ENCODE measurements at regions not wholly inside any gene's neighbourhood (a gene's known extent, or its start where the extent isn't known, plus 50 kb on each side); places are given as distances from the start of the nearest gene placed in this dataset.
"Not testable (repeated sequence)": the region's sequence is repeated elsewhere in the genome, so short reads cannot be mapped to it uniquely, and the experiment has no call there.

DNA sequence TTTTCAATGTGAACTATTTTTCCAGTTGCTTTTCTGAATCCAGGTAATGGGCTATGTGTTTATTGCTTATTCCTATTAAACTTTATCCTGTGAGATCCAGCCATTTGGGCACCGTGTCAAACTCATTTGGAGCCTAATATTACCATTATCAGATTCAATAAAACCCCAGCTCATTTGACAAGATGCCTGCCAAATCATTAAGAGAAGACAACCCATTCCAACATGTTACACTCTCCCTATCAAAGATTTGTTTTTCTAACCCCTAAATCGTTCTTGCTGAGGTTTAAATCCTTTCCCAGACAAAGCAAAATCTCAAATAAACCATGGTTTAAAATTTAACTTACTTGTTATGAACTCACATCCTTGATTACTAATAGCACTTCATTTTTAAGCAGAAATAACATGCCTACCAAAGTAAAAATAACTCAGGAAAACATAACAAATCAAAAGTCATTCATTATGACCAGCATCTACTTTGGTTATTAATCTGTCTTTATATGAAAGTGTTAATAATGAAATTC, 130.0 kb upstream of the TCF21 start:
- no peak for DNase-seq

DNA sequence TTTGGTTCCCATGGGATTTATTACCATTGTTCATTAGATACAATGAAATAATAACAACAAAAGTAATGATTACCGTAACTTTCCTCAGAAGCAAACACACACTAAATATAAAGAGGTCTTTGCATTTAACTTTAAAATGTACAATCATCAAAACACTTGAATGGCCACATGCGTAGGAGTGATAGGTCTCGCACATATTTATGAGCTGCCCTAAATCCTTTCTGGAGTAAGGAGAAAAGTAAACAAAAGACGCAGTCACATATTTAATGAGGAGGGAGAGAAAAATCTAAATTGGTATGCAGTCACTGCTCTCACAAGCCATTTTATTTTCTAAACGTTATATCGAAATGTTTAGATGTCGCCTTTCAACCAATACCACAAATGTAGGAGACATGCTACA, 129.4 kb upstream of the TCF21 start:
- no peak for DNase-seq

- no peak for DNase-seq
These were observed 127.2 kb upstream of the TCF21 start for GRCh38 chr6:133761706-133762105.

GRCh38 chr6:133764008-133764753, 124.7 kb upstream of the TCF21 start:
- DNase-seq: no peak

DNA sequence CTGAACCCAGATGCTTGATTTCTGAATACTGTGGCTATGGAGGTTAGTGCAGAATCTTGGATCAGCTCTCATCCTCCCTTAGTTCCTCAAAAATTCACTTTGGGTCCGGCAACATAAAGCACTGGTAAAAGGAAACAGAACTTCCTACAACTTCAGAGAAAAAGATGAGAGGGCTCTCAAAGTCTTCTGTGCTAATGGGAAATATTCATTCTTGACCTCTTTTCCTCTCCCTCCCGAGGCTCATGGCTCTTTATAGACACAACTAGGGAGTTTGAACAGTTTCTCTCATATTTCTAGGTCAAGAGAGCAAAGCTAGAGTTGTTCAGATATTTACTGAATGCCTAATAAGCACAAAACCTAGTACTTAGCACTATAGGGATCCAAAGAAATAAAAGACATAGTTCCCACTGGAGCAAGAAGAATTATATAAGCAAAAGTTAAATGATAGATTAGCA, 124.1 kb upstream of the TCF21 start:
- no peak for DNase-seq

- DNase-seq: no peak
These were observed 121.4 kb upstream of the TCF21 start for GRCh38 chr6:133767357-133767970.

- DNase-seq: no peak
These were observed 120.1 kb upstream of the TCF21 start for GRCh38 chr6:133768656-133769295.

GRCh38 chr6:133769463-133769862, 119.5 kb upstream of the TCF21 start:
- DNase-seq: no peak

DNA sequence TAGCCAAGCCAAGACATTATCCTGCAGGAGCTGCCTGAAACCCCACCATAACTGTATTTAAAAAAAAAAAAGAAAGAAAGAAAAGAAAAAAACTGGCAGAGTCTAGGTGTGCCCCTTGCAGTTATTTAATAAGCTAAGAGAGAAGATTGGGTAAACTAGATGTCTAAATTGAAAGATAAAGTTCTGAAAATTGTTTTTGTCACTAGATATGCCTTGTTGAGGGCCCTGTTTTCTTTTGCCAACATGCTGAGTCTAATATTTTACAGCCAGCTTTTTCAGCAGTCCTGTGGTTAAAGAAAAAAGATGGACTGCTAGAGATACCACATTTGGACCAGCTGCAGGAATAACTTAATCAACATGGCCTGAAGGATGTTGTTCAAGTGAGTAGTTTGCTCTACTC, 116.3 kb upstream of the TCF21 start:
- DNase-seq: no peak

GRCh38 chr6:133773776-133774175, 115.1 kb upstream of the TCF21 start:
- no peak for DNase-seq

DNA sequence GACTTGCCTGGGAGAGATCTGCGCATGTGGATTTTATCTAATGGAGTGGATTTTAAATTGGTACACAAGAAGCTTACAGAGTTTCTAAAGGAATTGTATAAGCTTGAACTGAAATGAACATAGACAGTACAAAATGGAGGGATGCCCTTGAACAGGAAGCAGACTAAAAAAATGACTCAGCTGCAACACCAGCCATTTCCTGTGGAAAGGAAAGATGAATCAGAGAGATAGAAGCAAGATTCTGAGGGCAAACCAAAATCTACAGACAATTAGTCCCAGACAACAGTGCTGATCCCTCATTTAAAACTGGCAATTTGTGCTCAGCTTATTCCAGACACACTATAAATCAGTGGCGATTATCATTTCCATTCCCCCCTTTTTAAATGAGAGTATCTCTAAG, 114.6 kb upstream of the TCF21 start:
- no peak for DNase-seq

- no peak for DNase-seq
These were observed 110.3 kb upstream of the TCF21 start for GRCh38 chr6:133778414-133779130.

DNA sequence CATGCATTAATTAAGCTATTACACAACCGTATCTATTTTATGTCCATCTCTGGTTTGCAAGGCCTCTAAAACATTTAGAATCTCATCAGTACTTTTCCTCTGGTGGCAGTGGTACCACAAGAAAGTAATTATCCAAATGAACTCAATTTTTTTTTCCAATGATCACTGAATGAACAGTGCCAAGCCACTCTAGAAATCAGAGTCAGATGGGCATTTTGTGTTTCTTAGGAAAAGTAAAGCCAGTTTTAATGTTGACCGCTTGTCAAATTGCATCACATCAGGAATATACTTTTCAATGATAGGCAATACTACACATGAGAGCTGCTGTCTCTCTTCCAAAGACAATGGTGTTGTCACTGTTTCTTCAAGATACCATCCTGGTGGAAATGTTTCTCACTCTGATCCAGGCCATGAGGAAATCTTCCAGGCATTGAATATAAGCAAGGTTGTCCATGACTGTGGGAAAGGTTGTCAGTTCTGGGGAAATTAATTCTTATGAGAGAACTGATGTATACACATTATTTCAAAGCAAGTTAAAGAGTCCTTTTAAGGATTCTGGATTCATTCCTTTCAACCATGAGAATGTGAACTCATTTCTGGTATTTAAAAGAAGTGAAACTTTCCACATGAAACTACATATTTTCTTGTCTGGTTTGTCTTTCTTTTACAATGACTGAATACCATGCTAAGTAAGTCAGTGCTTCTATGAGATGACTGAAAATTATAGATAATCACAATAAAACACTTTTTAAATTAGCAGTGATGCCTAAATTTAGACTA, 108.8 kb upstream of the TCF21 start:
- no peak for DNase-seq

GRCh38 chr6:133786016-133786415, 102.9 kb upstream of the TCF21 start:
- DNase-seq: no peak

DNA sequence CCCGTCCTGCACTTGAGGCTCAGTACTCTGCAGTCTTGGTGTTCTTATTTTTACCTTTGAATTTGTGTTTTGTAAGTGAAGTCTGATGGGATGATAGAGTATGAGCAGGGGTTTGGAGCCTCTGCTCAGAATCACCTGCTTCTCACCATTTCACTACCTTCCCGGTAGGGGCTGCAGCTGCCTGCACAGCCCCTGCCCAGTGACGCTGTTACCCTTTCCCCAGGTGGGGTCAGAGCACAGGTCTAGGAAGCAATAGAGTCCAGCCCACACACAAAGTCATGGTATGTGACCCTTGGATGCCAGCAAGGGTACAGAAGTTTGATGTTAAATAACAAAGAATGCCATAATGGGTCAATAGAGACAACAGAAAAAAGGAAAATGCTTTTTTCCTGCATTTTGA, 101.8 kb upstream of the TCF21 start:
- DNase-seq: no peak

DNA sequence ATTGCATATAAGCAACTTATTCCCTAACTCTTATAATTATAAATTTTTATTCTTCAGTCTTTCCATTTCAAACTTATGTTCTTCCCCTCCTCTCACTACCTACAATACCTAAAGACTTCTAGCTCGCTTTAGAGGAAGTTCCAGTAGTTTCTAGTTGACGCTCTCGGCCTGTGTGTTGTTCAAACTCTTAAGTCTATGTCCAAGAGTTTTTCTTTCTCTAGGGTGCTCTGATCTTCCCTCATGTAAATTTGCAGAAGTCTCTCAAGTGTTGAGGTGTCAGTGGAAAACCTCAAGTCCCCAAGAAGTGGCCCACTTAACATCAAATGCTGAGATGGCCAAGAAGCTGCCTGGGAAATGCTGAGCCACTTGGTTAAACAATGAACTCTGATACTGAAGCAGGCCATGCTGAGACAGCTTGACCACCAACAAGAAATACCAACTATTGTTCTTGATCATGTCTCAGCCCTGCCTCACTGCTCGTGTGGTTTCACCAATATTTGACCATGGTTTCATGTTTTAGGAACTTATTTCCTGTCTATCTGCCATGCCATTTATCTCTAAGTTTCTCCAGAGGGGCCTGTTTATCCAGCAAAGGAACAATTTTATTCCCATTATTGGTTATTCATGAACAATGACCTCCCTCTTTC, 100.9 kb upstream of the TCF21 start:
- no peak for DNase-seq

DNA sequence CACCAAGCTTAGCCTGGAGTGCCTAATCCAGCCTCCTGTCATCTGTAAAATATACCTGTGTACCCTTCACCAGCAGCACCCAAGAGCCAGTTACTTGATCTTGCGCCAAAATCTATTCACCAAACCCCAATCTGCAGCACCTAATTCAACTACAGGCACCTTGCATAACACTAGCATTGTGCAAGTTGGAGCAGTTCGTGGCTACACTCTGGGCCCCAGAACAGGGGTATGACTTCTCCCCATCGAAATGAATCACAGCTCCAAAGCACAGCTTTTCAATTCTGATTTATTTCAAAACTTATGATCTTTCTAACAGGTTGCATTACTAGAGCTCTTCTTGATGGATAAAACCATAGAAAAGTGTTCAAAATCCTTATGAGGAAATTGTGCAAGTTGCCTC, 100.4 kb upstream of the TCF21 start:
- DNase-seq: no peak

DNA sequence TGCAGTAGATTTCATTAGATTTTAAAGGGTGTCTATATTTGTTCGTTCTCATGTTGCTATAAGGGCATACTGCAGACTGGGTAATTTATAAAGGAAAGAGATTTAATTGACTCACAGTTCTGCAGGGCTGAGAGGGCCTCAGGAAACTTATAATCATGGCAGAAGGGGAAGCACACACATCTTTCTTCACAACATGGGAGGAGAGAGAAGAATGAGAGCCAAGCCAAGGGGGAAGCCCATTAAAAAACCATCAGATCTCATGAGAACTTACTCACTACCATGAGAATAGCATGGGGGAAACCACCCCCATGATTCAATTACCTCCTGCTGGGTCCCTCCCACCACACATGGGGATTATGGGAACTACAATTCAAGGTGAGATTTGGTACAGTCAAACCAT, 99.5 kb upstream of the TCF21 start:
- not testable (repeated sequence) for DNase-seq

- not testable (repeated sequence) for DNase-seq
These were observed 98.2 kb upstream of the TCF21 start for GRCh38 chr6:133790756-133791155.

- not testable (repeated sequence) for DNase-seq
These were observed 93.9 kb upstream of the TCF21 start for GRCh38 chr6:133795051-133795450.

- DNase-seq: no peak
These were observed 92.7 kb upstream of the TCF21 start for GRCh38 chr6:133796235-133796634.

GRCh38 chr6:133799043-133799442, 89.9 kb upstream of the TCF21 start:
- no peak for DNase-seq

Data from activated CD4-positive, alpha-beta T cell treated with anti-CD3 and anti-CD28 coated beads, Interleukin-2, amount 50 U/mL, for 48 hours (primary cell).